ENCODE measurements at regions not wholly inside any gene's neighbourhood (a gene's known extent, or its start where the extent isn't known, plus 50 kb on each side); places are given as distances from the start of the nearest gene placed in this dataset.

- intact Hi-C loops (cut with DNase I): no loop called here
- WGBS, 2 donors: 89 to 95% methylated on average over 5 of the region's 5 CpGs
- ATAC-seq (no peak), FAIRE-seq (no peak), DNase-seq (no peak)
- Histone ChIP-seq H3K4me1 (no peaks in the 10 kb centered on the region), H3K27me3 (no peaks in the 10 kb centered on the region), H3K4me3 (no peak overlapping the region), H3K36me3 (no peaks in the 10 kb centered on the region), H3K9me3 (no peaks in the 10 kb centered on the region), H3K27ac (no peak overlapping the region)
- TF ChIP-seq, protein P1, sequence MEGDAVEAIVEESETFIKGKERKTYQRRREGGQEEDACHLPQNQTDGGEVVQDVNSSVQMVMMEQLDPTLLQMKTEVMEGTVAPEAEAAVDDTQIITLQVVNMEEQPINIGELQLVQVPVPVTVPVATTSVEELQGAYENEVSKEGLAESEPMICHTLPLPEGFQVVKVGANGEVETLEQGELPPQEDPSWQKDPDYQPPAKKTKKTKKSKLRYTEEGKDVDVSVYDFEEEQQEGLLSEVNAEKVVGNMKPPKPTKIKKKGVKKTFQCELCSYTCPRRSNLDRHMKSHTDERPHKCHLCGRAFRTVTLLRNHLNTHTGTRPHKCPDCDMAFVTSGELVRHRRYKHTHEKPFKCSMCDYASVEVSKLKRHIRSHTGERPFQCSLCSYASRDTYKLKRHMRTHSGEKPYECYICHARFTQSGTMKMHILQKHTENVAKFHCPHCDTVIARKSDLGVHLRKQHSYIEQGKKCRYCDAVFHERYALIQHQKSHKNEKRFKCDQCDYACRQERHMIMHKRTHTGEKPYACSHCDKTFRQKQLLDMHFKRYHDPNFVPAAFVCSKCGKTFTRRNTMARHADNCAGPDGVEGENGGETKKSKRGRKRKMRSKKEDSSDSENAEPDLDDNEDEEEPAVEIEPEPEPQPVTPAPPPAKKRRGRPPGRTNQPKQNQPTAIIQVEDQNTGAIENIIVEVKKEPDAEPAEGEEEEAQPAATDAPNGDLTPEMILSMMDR (IDR thresholded peaks at IDR 0.05): no peak
These were observed 227.6 kb upstream of the PARD3B start for GRCh38 chr2:204317640-204318039.

DNA sequence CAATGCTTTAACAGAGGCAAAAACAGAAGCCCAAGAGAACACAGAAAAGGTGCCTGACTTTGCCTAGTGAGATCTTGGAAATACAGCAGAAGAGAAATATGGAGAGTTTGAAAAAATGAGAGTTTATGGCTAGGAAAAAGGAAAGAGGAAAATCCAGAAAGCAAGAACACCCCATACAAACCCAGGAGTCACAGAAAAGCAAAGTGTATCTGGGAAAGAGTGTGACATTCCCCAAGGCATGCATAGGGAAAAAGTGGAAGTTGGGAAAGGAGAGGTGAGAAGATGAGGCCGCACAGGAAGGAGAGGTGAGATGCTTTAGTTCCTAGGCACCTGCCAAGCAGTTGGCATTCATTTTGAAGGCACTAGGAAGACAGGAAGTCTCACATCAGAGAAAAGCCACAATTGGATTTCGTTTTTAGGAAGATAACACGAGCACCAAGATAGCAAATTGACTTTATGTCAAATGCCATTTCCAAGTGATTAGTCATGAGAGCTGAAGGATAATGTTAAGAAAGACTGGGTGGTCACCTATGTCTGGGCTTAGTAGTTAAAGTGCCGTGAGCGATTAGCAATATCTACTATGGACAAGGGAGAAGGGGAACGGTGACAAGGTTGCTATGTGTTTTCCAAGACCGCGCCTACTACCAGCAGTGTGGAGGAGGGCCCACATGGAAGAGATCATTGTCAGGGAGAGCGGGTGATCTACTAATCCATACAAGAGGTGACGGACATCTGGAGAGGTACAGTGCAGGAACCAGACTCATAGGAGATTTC, 224.1 kb upstream of the PARD3B start:
- intact Hi-C loops (cut with DNase I): loop anchor here in 2 of 3 donors (5.0 to 10.0 kb wide), 2 partner anchors 374 to 1356 kb away; no protein-coding TSS in a partner anchor
- TF ChIP-seq, protein P1 (IDR thresholded peaks at IDR 0.05): no peak
- H3K9me3 ChIP-seq: no peaks in the 10 kb centered on the region
- no peak overlapping the region for H3K27ac ChIP-seq
- DNase-seq: no peak
- no peaks in the 10 kb centered on the region for H3K36me3 ChIP-seq
- H3K4me3 ChIP-seq: no peak overlapping the region
- H3K4me1 ChIP-seq: no peaks in the 10 kb centered on the region
- 65 to 68% methylated on average over 10 of the region's 10 CpGs for WGBS, 2 donors
- no peak for ATAC-seq
- no peaks in the 10 kb centered on the region for H3K27me3 ChIP-seq
- FAIRE-seq: no peak

DNA sequence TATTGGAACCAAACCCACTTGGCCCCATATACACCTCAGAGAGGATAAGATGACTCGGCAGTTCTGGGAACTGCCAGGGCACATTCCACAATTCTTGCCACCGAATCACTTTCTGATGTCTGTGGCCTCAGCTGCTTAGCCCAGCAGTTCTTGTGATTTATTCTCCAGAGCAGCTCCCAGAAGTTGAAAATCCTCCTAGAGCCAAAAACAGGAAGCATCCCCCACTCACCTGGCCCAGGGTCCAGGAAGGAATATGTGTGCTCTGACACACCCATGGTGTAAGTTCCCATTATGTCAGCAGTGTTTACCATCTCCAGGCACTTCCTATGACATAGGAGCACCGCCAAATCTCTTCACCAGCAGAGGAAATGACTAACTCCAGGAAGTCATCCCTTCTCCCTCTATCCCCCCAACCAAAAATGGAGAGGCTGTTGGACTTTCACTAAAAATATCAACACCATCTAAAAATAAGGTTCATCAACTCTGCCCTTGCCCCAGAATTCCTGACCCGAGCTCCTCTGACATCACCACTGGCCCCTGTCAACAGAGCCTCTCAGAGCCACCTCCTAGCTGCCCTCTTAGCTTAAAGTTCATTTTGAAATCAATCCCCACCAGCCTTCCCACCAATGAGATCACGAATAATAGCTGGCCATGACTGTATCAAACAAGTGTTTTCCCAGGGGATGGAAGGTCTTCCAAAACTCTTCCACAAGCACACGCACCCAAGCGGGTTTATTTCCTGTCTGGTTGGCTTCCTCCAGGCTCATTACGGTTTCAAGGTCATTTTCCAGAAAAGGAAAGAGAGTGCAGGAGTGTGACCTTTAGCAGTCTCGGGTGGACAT, 223.1 kb upstream of the PARD3B start:
- no peak for DNase-seq
- Histone ChIP-seq H3K27me3 (no peaks in the 10 kb centered on the region), H3K9me3 (no peaks in the 10 kb centered on the region), H3K27ac (no peak overlapping the region), H3K4me3 (no peak overlapping the region), H3K4me1 (no peaks in the 10 kb centered on the region), H3K36me3 (no peaks in the 10 kb centered on the region)
- intact Hi-C loops (cut with DNase I): loop anchor here in 2 of 3 donors (5.0 to 10.0 kb wide), 2 partner anchors 373 to 1355 kb away; no protein-coding TSS in a partner anchor
- WGBS, 2 donors: 43 to 53% methylated on average over 9 of the region's 9 CpGs
- TF ChIP-seq, protein P1 (IDR thresholded peaks at IDR 0.05): no peak
- no peak for FAIRE-seq
- peak in 2 of 4 donors; percentile 15 to 36 for ATAC-seq

GRCh38 chr2:204325468-204325867, 219.8 kb upstream of the PARD3B start:
- H3K27me3 ChIP-seq: no peaks in the 10 kb centered on the region
- DNase-seq: peak in 4 of 6 donors; percentile 39 to 71 (median 49)
- no peak overlapping the region for H3K27ac ChIP-seq
- ATAC-seq: peak; percentile 81 to 98 (median 92)
- WGBS, 2 donors: 14 to 15% methylated on average over 7 of the region's 7 CpGs
- intact Hi-C loops (cut with DNase I): loop anchor here in 2 of 3 donors (5.0 to 10.0 kb wide), 2 partner anchors 367 to 369 kb away; no protein-coding TSS in a partner anchor
- TF ChIP-seq, protein P1 (IDR thresholded peaks at IDR 0.05): peak; percentile 64 to 82 (median 72)
- FAIRE-seq: peak; percentile 81
- no peaks in the 10 kb centered on the region for H3K9me3 ChIP-seq
- no peaks in the 10 kb centered on the region for H3K36me3 ChIP-seq
- no peaks in the 10 kb centered on the region for H3K4me1 ChIP-seq
- no peak overlapping the region for H3K4me3 ChIP-seq

Measured in pancreas (tissue), 10 donors.